ENCODE measurements at regions not wholly inside any gene's neighbourhood (a gene's known extent, or its start where the extent isn't known, plus 50 kb on each side); places are given as distances from the start of the nearest gene placed in this dataset.

GRCh38 chr4:66197451-66197850 lies 527.2 kb upstream of the EPHA5 start:
- TF ChIP-seq EZH2phosphoT487 (IDR thresholded peaks at IDR 0.05; ENCODE audit: insufficient read depth, low read depth) (no peak), EZH2 (IDR thresholded peaks at IDR 0.05; ENCODE audit: insufficient read depth, poor library complexity, severe bottlenecking) (no peak)

Measured in GM23248 (cell line).